ENCODE measurements at regions not wholly inside any gene's neighbourhood (a gene's known extent, or its start where the extent isn't known, plus 50 kb on each side); places are given as distances from the start of the nearest gene placed in this dataset.

GRCh38 chr4:148757171-148757570 is 315.0 kb upstream of the NR3C2 start:
- CTCF ChIA-PET (ENCODE audit: partially characterized antibody), result no interaction called here
- Histone ChIP-seq H3K27me3 (replicated peaks in 1 of 4; ENCODE audit: control insufficient read depth in 3 of 4, extremely low read depth in 1 of 4, insufficient read depth in 3 of 4, low read length in 3 of 4) (no peaks in the 10 kb centered on the region), H3K27ac (ENCODE audit: low read depth, low read length) (no peak overlapping the region), H3K79me1 (ENCODE audit: low read depth, low read length) (no peaks in the 10 kb centered on the region), H3K4me2 (ENCODE audit: insufficient read depth in 1 of 2, low read depth in 2 of 2, low read length in 2 of 2) (no peak overlapping the region), H3K36me3 (ENCODE audit: control insufficient read depth in 2 of 4, insufficient read depth in 4 of 4, low read length in 3 of 4) (no peaks in the 10 kb centered on the region), H3K9me3 (ENCODE audit: insufficient read depth in 2 of 2, low read depth in 1 of 2, low read length in 1 of 2) (no peaks in the 10 kb centered on the region), H3K56ac (replicated peaks; ENCODE audit: insufficient read length, low read depth, low read length) (no peak overlapping the region), H3K23me2 (ENCODE audit: low read depth, low read length) (no peaks in the 10 kb centered on the region; the same call in 1 of the 2 replicates), H2BK120ac (replicated peaks; ENCODE audit: low read depth, low read length) (no peak overlapping the region), H3K4me3 (ENCODE audit: extremely low read depth in 1 of 4, insufficient read depth in 2 of 4, low read depth in 3 of 4, low read length in 4 of 4) (no peak overlapping the region), H2AK5ac (ENCODE audit: low read depth, low read length) (no peak overlapping the region), H4K8ac (ENCODE audit: extremely low read depth, insufficient read depth, low read length) (no peak overlapping the region), H3K4me1 (replicated peaks in 1 of 4; ENCODE audit: control insufficient read depth in 3 of 4, insufficient read depth in 4 of 4, low read length in 3 of 4) (no peaks in the 10 kb centered on the region), H4K91ac (replicated peaks; ENCODE audit: insufficient read length, low read length) (no peak overlapping the region), H2BK12ac (ENCODE audit: low read depth, low read length) (no peak overlapping the region), H2BK15ac (ENCODE audit: low read length) (no peak overlapping the region), H3K23ac (ENCODE audit: insufficient read length) (no peak overlapping the region), H3K9ac (replicated peaks in 1 of 4; ENCODE audit: extremely low read depth in 1 of 4, low read depth in 3 of 4, low read length in 3 of 4) (no peak overlapping the region), H2BK5ac (ENCODE audit: low read depth, low read length) (no peak overlapping the region), H3K79me2 (ENCODE audit: control insufficient read depth in 1 of 2, insufficient read depth in 2 of 2, low read length in 2 of 2) (no peaks in the 10 kb centered on the region), H2AFZ (ENCODE audit: low read length) (no peak overlapping the region), H3K18ac (ENCODE audit: extremely low read depth, low read length) (no peak overlapping the region), H4K20me1 (replicated peaks in 1 of 2; ENCODE audit: control insufficient read depth in 1 of 2, insufficient read depth in 2 of 2, low read length in 2 of 2) (no peaks in the 10 kb centered on the region), H4K5ac (ENCODE audit: insufficient read length, low read depth, low read length) (no peak overlapping the region), H2BK20ac (ENCODE audit: low read length) (no peak overlapping the region), H3K14ac (ENCODE audit: insufficient read length) (no peak overlapping the region), H3K4ac (replicated peaks; ENCODE audit: insufficient read length, low read depth, low read length) (no peak overlapping the region)
- no peak for FAIRE-seq
- POLR2A ChIA-PET (ENCODE audit: partially characterized antibody), result no interaction called here
- 93% methylated on average over 1 of the region's 1 CpG; no CpG with 5 or more reads in 1 of the 2 experiments for WGBS, 2 experiments (ENCODE audit: extremely low coverage in 1 of 2, insufficient coverage in 1 of 2, insufficient read length in 1 of 2, insufficient replicate concordance in 2 of 2, low coverage in 1 of 2, low lambda C conversion rate in 2 of 2, missing lambda C conversion rate in 1 of 2)
- DNase-seq (ENCODE audit: low read depth in 1 of 2, low spot score in 2 of 2), result no peak
- TF ChIP-seq TCF12 (IDR thresholded peaks at IDR 0.05; ENCODE audit: low read depth, low read length) (no peak), SAP30 (IDR thresholded peaks at IDR 0.05; ENCODE audit: insufficient read depth, insufficient replicate concordance, low read length) (no peak), MAFK (IDR thresholded peaks at IDR 0.05; ENCODE audit: low read depth, low read length) (no peak), CHD1 (IDR thresholded peaks at IDR 0.05; ENCODE audit: low read depth, low read length) (no peak), KDM1A (IDR thresholded peaks at IDR 0.05; ENCODE audit: borderline replicate concordance, low read length) (no peak)

Measured in H1 (cell line).